GM23248 (cell line): ENCODE measurements at regions not wholly inside any gene's neighbourhood (a gene's known extent, or its start where the extent isn't known, plus 50 kb on each side); places are given as distances from the start of the nearest gene placed in this dataset.

Source experiments
- EZH2 ChIP-seq: fragments of 200-600 bp; sonication (generic); IDR thresholded peaks from 2 replicates; pipeline ENCODE4 v1.6.1; 2018; ENCODE audit warnings: antibody characterized with exemption, mild to moderate bottlenecking; ENCODE audit not compliant: insufficient read depth, poor library complexity, severe bottlenecking
- EZH2phosphoT487 ChIP-seq: fragments of 200-600 bp; sonication (generic); IDR thresholded peaks from 2 replicates; pipeline ENCODE4 v1.6.1; 2018; ENCODE audit warnings: antibody characterized with exemption, moderate library complexity, mild to moderate bottlenecking, low read depth; ENCODE audit not compliant: insufficient read depth

- no peak for TF ChIP-seq EZH2
- no peak for TF ChIP-seq EZH2phosphoT487
These were observed 247.7 kb downstream of the RAB28 start for GRCh38 chr4:13236485-13236884.
